ENCODE measurements at regions not wholly inside any gene's neighbourhood (a gene's known extent, or its start where the extent isn't known, plus 50 kb on each side); places are given as distances from the start of the nearest gene placed in this dataset.
"Not testable (repeated sequence)": the region's sequence is repeated elsewhere in the genome, so short reads cannot be mapped to it uniquely, and the experiment has no call there.

DNA sequence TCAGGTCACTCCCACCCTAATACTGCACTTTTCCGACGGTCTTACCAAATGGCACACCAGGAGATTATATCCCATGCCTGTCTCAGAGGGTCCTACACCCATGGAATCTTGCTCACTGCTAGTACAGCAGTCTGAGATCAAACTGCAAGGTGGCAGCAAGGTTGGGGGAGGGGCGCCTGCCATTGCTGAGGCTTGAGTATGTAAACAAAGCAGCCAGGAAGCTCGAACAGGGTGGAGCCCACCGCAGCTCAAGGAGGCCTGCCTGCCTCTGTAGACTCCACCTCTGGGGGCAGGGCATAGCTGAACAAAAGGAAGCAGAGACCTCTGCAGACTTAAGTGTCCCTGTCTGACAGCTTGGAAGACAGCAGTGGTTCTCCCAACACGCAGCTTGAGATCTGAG is 57.5 kb upstream of the DNAJC1 start:
- H3K27me3 Mint-ChIP-seq (ENCODE audit: low read depth); H3K4me1 Mint-ChIP-seq (ENCODE audit: low read depth); H3K27ac Mint-ChIP-seq; intact Hi-C loops (cut with micrococcal nuclease); H3K4me3 Mint-ChIP-seq; CTCF ChIA-PET; H3K36me3 Mint-ChIP-seq (ENCODE audit: low read depth): not testable (repeated sequence)
- peak; percentile 6 for DNase-seq
- peaks cover 21% of the 10 kb centered on the region for H3K9me3 Mint-ChIP-seq

DNA sequence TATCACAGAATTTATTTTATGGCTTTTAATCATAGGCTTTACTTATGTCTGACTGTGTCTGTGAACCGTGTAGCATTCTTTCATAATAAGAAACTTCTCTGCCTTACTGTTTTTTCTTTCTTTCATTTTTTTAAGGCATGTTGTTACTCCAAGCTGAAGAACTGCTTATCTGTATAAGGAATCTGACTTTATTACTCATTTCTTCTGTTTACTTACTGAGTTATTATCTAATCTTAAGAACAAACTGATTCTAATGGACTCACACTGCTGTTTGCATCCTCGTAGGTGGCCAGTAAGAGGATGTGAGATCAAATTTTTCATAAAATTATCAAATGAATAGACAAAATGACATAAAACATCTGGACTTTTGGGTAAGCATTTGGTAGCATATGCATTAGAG is 54.7 kb upstream of the DNAJC1 start:
- CTCF ChIA-PET: no interaction called here
- intact Hi-C loops (cut with micrococcal nuclease): no loop called here
- no peak for DNase-seq
- Mint-ChIP-seq H3K36me3 (ENCODE audit: low read depth) (peaks cover under 1% of the 10 kb centered on the region), H3K27ac (no peak overlapping the region), H3K27me3 (ENCODE audit: low read depth) (no peaks in the 10 kb centered on the region), H3K4me1 (ENCODE audit: low read depth) (peaks cover 8% of the 10 kb centered on the region), H3K4me3 (no peak overlapping the region), H3K9me3 (peaks cover 12% of the 10 kb centered on the region)

DNA sequence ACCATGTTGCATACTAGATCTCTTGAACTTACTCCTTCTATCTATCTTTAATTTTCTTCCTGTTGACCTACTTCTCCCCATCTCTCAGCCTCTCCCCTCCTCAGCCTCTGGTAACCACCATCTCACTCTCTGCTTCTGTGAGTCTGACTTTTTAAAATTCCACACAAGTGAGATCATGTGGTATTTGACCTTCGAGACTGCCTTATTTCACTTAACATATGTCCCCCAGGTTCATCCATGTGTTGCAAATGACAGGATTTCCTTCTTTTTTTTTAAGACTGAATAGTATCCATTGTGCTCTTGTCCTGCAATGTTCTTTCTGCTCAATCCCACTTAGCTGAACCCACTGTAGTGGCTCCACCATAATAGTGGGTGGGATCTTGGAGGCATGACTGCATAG is 51.4 kb upstream of the DNAJC1 start:
- Mint-ChIP-seq H3K27ac (no peak overlapping the region), H3K4me3 (no peak overlapping the region), H3K4me1 (ENCODE audit: low read depth) (no peaks in the 10 kb centered on the region), H3K36me3 (ENCODE audit: low read depth) (no peaks in the 10 kb centered on the region), H3K27me3 (ENCODE audit: low read depth) (no peaks in the 10 kb centered on the region), H3K9me3 (peaks cover 8% of the 10 kb centered on the region)
- CTCF ChIA-PET: no interaction called here
- intact Hi-C loops (cut with micrococcal nuclease): no loop called here
- DNase-seq: no peak
